GM12878 (cell line): ENCODE measurements at regions not wholly inside any gene's neighbourhood (a gene's known extent, or its start where the extent isn't known, plus 50 kb on each side); places are given as distances from the start of the nearest gene placed in this dataset.

Source experiments
- ATAC-seq: fragments of 200-7000 bp; cut with Tn5 transposase; 3 replicates; pipeline ENCODE4 v1.9.1; 2020; ENCODE audit warnings: mild to moderate bottlenecking, moderate library complexity
- BruUV-seq: library from RNA; stranded (reverse); fragments of 400-500 nt; replicated peaks from 2 replicates; lab custom pipeline; 2021; lab: Mats Ljungman, UMichigan
- CTCF ChIA-PET: fragments of 300-600 bp; sonication (Branson Sonifier 250); formaldehyde crosslinking; extraction: SDS; loops from one replicate; lab custom pipeline; 2021; ENCODE audit warnings: inconsistent platforms; lab: Yijun Ruan, JAX
- POLR2A ChIA-PET: fragments of 350-600 bp; formaldehyde crosslinking; extraction: SDS; loops from one replicate; lab custom pipeline; 2021; ENCODE audit warnings: inconsistent platforms; lab: Charles Lee
- RAD21 ChIA-PET: fragments of 300-600 bp; sonication (Branson Sonifier 250); formaldehyde crosslinking; loops from one replicate; lab custom pipeline; 2023; ENCODE audit warnings: antibody characterized with exemption; ENCODE audit not compliant: unreplicated experiment; lab: Charles Lee
- SMC1A ChIA-PET: fragments of 300-600 bp; sonication (Branson Sonifier 250); formaldehyde crosslinking; loops from one replicate; lab custom pipeline; 2023; ENCODE audit not compliant: unreplicated experiment, uncharacterized antibody; lab: Charles Lee
- DNase-seq: peaks from one replicate; pipeline ENCODE4 v3.0.0-alpha.2; 2011; ENCODE audit warnings: low read depth, low spot score
- FAIRE-seq: peaks from 3 replicates; lab custom pipeline; 2011; peaks lifted over from hg19 to GRCh38; lab: Jason Lieb, UNC
- H2AFZ ChIP-seq: 2 replicates; pipeline ENCODE4 v1.6.0; 2011; ENCODE audit warnings: low read depth, low read length, control low read depth; ENCODE audit not compliant: control insufficient read depth
- H3K27ac ChIP-seq: 2 replicates; pipeline ENCODE4 v1.5.1; 2011; ENCODE audit warnings: control low read depth; ENCODE audit not compliant: control insufficient read depth, insufficient read depth
- H3K27me3 ChIP-seq, 2 experiments: replicated peaks in 1 of 2; 2 replicates each; pipeline versions ENCODE4 v1.6.0 to v1.6.1; 2011; ENCODE audit warnings: low read length in 1 of 2; ENCODE audit not compliant: control insufficient read depth in 2 of 2, insufficient read depth in 2 of 2
- H3K36me3 ChIP-seq, 2 experiments: 2 replicates each; pipeline ENCODE4 v1.5.1; 2011; ENCODE audit warnings: low read length in 1 of 2; ENCODE audit not compliant: control insufficient read depth in 2 of 2, insufficient read depth in 2 of 2
- H3K4me1 ChIP-seq: 2 replicates; pipeline ENCODE4 v1.6.1; 2011; ENCODE audit warnings: mild to moderate bottlenecking, low read length, moderate library complexity, mixed read lengths; ENCODE audit not compliant: control insufficient read depth, insufficient read depth
- H3K4me2 ChIP-seq: 2 replicates; pipeline ENCODE4 v1.6.0; 2011; ENCODE audit warnings: control low read depth; ENCODE audit not compliant: control insufficient read depth, insufficient read depth
- H3K4me3 ChIP-seq: fragments of 200-600 bp; sonication (generic); 2 replicates; pipeline ENCODE4 v1.5.1; 2016
- H3K79me2 ChIP-seq: 2 replicates; pipeline ENCODE4 v1.6.0; 2011; ENCODE audit warnings: low read length; ENCODE audit not compliant: control insufficient read depth, insufficient read depth
- H3K9ac ChIP-seq: 2 replicates; pipeline ENCODE4 v1.8.0; 2011; ENCODE audit warnings: low read length, control low read depth, mixed read lengths; ENCODE audit not compliant: control insufficient read depth, insufficient read depth
- H3K9me3 ChIP-seq: replicated peaks from 3 replicates; pipeline ENCODE4 v1.5.1; 2011; ENCODE audit warnings: mild to moderate bottlenecking, low read length; ENCODE audit not compliant: control insufficient read depth, insufficient read depth
- H4K20me1 ChIP-seq: 2 replicates; pipeline ENCODE4 v1.6.0; 2011; ENCODE audit not compliant: control insufficient read depth, insufficient read depth
- CHD4 ChIP-seq: fragments of 200-600 bp; sonication (generic); IDR thresholded peaks from 2 replicates; pipeline ENCODE4 v1.6.1; 2016; ENCODE audit warnings: mild to moderate bottlenecking
- E2F4 ChIP-seq: IDR thresholded peaks from 2 replicates; pipeline ENCODE4 v1.6.1; 2012; ENCODE audit warnings: low read depth, low read length, improper control_type of control experiment
- ETV6 ChIP-seq, 2 experiments: fragments of 450-650 bp in 1 of 2; IDR thresholded peaks in 1 of 2; conservative IDR thresholded peaks in 1 of 2; 2 replicates each; pipeline ENCODE4 v1.6.1; 2014; ENCODE audit warnings: antibody characterized with exemption in 1 of 2, borderline replicate concordance in 1 of 2, low read depth in 1 of 2, mild to moderate bottlenecking in 1 of 2, moderate library complexity in 1 of 2
- EZH2 ChIP-seq: IDR thresholded peaks from 2 replicates; pipeline ENCODE4 v1.6.1; 2012; ENCODE audit warnings: low read depth, mild to moderate bottlenecking, control low read depth, inconsistent platforms, low read length, borderline replicate concordance; ENCODE audit not compliant: control insufficient read depth
- HDGF ChIP-seq: fragments of 450-650 bp; IDR thresholded peaks from 2 replicates; pipeline ENCODE4 v1.6.1; 2016; ENCODE audit warnings: antibody characterized with exemption
- IKZF1 ChIP-seq: fragments of 450-650 bp; conservative IDR thresholded peaks from 2 replicates; pipeline ENCODE4 v1.6.1; 2017; ENCODE audit warnings: antibody characterized with exemption, mild to moderate bottlenecking
- MAX ChIP-seq: IDR thresholded peaks from 2 replicates; pipeline ENCODE4 v1.6.1; 2012; ENCODE audit warnings: low read depth, low read length, improper control_type of control experiment
- MEF2B ChIP-seq: fragments of 450-650 bp; IDR thresholded peaks from 2 replicates; pipeline ENCODE4 v1.6.1; 2018; ENCODE audit warnings: mild to moderate bottlenecking, moderate library complexity; ENCODE audit not compliant: partially characterized antibody, poor library complexity, severe bottlenecking
- MTA3 ChIP-seq: IDR thresholded peaks from 2 replicates; pipeline ENCODE4 v1.6.1; 2012; ENCODE audit warnings: low read length, inconsistent platforms, borderline replicate concordance
- NR2F1 ChIP-seq: fragments of 450-650 bp; conservative IDR thresholded peaks from 2 replicates; pipeline ENCODE4 v1.6.1; 2017; ENCODE audit warnings: mild to moderate bottlenecking
- POU2F2 ChIP-seq: IDR thresholded peaks from 3 replicates; pipeline ENCODE4 v1.6.1; 2011; ENCODE audit warnings: low read depth, mild to moderate bottlenecking, low read length, borderline replicate concordance
- RAD51 ChIP-seq: fragments of 450-650 bp; IDR thresholded peaks from 2 replicates; pipeline ENCODE4 v1.6.1; 2016; ENCODE audit warnings: moderate library complexity, mild to moderate bottlenecking, inconsistent platforms
- SMARCA5 ChIP-seq: fragments of 450-650 bp; IDR thresholded peaks from 2 replicates; pipeline ENCODE4 v1.6.1; 2017; ENCODE audit warnings: mild to moderate bottlenecking
- SPI1 ChIP-seq: IDR thresholded peaks from 2 replicates; pipeline ENCODE4 v1.6.1; 2011; ENCODE audit warnings: low read depth, mild to moderate bottlenecking, low read length, moderate library complexity, borderline replicate concordance; ENCODE audit not compliant: insufficient read depth
- TBL1XR1 ChIP-seq: IDR thresholded peaks from 2 replicates; pipeline ENCODE4 v1.6.1; 2012; ENCODE audit warnings: low read depth, low read length, improper control_type of control experiment
- TCF12 ChIP-seq: IDR thresholded peaks from 2 replicates; pipeline ENCODE4 v1.6.1; 2011; ENCODE audit warnings: low read depth, mild to moderate bottlenecking, low read length
- TCF3 ChIP-seq: IDR thresholded peaks from 2 replicates; pipeline ENCODE4 v1.6.1; 2012; ENCODE audit warnings: low read depth, mild to moderate bottlenecking, low read length, borderline replicate concordance; ENCODE audit not compliant: insufficient read depth
- YY1 ChIP-seq: IDR thresholded peaks from 2 replicates; pipeline ENCODE4 v1.6.1; 2011; ENCODE audit warnings: low read depth, mild to moderate bottlenecking, low read length
- ZBTB11 ChIP-seq: fragments of 450-650 bp; formaldehyde crosslinking; IDR thresholded peaks from 2 replicates; pipeline ENCODE4 v1.5.0; 2022; ENCODE audit warnings: mild to moderate bottlenecking, missing genetic modification characterization
- WGBS: methylation state at CpG from one replicate; pipeline ENCODE4 v1.1.6; 2016; ENCODE audit warnings: low lambda C conversion rate; ENCODE audit not compliant: insufficient replicate concordance, insufficient coverage; ENCODE audit errors: missing lambda C conversion rate; 5-methylcytosine and 5-hydroxymethylcytosine counted together
- in situ Hi-C: fragments of 300-500 bp; cut with MboI; formaldehyde crosslinking; loops from 9 replicates; pipeline ENCODE4 v1.14.3; 2018; ENCODE audit warnings: mixed read lengths
- intact Hi-C: fragments of 100-400 bp; cut with micrococcal nuclease; formaldehyde crosslinking; loops from one replicate; pipeline ENCODE4 v1.14.2; 2022; ENCODE audit not compliant: unreplicated experiment

GRCh38 chr13:106917673-106918556 lies 350.0 kb upstream of the ARGLU1 start:
- no peaks in the 10 kb centered on the region for H3K27me3 ChIP-seq
- WGBS = 2% methylated on average over 49 of the region's 63 CpGs
- H3K4me2 ChIP-seq = peak overlapping the region; percentile 90
- no peaks in the 10 kb centered on the region; the same call in 2 of the 3 replicates for H3K9me3 ChIP-seq
- H3K79me2 ChIP-seq = no peaks in the 10 kb centered on the region
- POLR2A ChIA-PET = no interaction called here
- RAD21 ChIA-PET = interaction anchor here (1.0 kb wide), 2 partner anchors 203 to 298 kb away, joined by 4 read pairs; no protein-coding TSS in a partner anchor
- intact Hi-C loops = loop anchor here (5.0 kb wide), 2 partner anchors 356 to 381 kb away; partner anchors contain the start of gene EFNB2
- in situ Hi-C loops = no loop called here
- H3K4me1 ChIP-seq = no peaks in the 10 kb centered on the region
- H3K9ac ChIP-seq = peak overlapping the region; percentile 70; the same call in 1 of the 2 replicates
- DNase-seq (no peak), ATAC-seq (peak; percentile 99), FAIRE-seq (peak; percentile 68)
- no peak overlapping the region for H3K27ac ChIP-seq
- BruUV-seq = no TSS peak
- H3K4me3 ChIP-seq = peak overlapping the region; percentile 52; the same call in 1 of the 2 replicates
- SMC1A ChIA-PET = no interaction called here
- no peaks in the 10 kb centered on the region for H3K36me3 ChIP-seq
- H2AFZ ChIP-seq = peak overlapping the region; percentile 92
- CTCF ChIA-PET = interaction anchor here (0.8 to 1.2 kb wide), 3 partner anchors 16 to 382 kb away, joined by 3 to 4 read pairs (median 3); no protein-coding TSS in a partner anchor
- no peaks in the 10 kb centered on the region for H4K20me1 ChIP-seq
- TF ChIP-seq MEF2B (no peak), POU2F2 (no peak), SPI1 (no peak), E2F4 (no peak), CHD4 (no peak), TCF12 (peak; percentile 31; the same call in 1 of the 2 replicates), MTA3 (no peak), SMARCA5 (peak; percentile 86), YY1 (peak; percentile 76), ETV6 (conservative IDR thresholded peaks at IDR 0.05 in 1 of 2, IDR thresholded peaks at IDR 0.05 in 1 of 2; ENCODE audit: borderline replicate concordance in 1 of 2, low read depth in 1 of 2) (no peak), EZH2 (no peak), HDGF (no peak), TBL1XR1 (peak; percentile 19; the same call in 1 of the 2 replicates), TCF3 (0 out of 2 replicates have a peak, but pooled peaks have one; percentile 27), RAD51 (no peak), MAX (0 out of 2 replicates have a peak, but pooled peaks have one; percentile 42), NR2F1 (no peak), IKZF1 (peak; percentile 51), ZBTB11 (CRISPR knock-in tag) (no peak)
